Neural progenitor cell (in vitro differentiated cells): ENCODE measurements at regions not wholly inside any gene's neighbourhood (a gene's known extent, or its start where the extent isn't known, plus 50 kb on each side); places are given as distances from the start of the nearest gene placed in this dataset.
A peak's percentile ranks its signal among the peaks of the same experiment; 100 is the strongest.

Experiments
- DNase-seq: peaks from one replicate; pipeline ENCODE4 v3.0.0-alpha.2; 2016; ENCODE audit warnings: low spot score
- H2AFZ ChIP-seq: fragments of 200-600 bp; sonication (generic); replicated peaks from 2 replicates; pipeline ENCODE4 v1.6.1; 2016; ENCODE audit warnings: antibody characterized with exemption
- H3F3A ChIP-seq: fragments of 200-600 bp; sonication (generic); 2 replicates; pipeline ENCODE4 v1.6.1; 2016; ENCODE audit warnings: antibody characterized with exemption, low read depth
- H3K27ac ChIP-seq: fragments of 200-600 bp; sonication (generic); 2 replicates; pipeline ENCODE4 v1.5.1; 2016; ENCODE audit warnings: mild to moderate bottlenecking
- H3K27me3 ChIP-seq: fragments of 200-600 bp; sonication (generic); 2 replicates; pipeline ENCODE4 v1.6.1; 2016; ENCODE audit warnings: mild to moderate bottlenecking, moderate library complexity
- H3K36me3 ChIP-seq: fragments of 200-600 bp; sonication (generic); 2 replicates; pipeline ENCODE4 v1.5.1; 2016
- H3K4me1 ChIP-seq: fragments of 200-600 bp; sonication (generic); 2 replicates; pipeline ENCODE4 v1.6.1; 2016; ENCODE audit warnings: mixed run types
- H3K4me2 ChIP-seq: fragments of 200-600 bp; sonication (generic); 2 replicates; pipeline ENCODE4 v1.6.1; 2016
- H3K4me3 ChIP-seq: fragments of 200-600 bp; sonication (generic); 2 replicates; pipeline ENCODE4 v1.5.1; 2016
- H3K79me2 ChIP-seq: fragments of 200-600 bp; sonication (generic); 2 replicates; pipeline ENCODE4 v1.6.1; 2016; ENCODE audit warnings: low read depth
- H3K9ac ChIP-seq: fragments of 200-600 bp; sonication (generic); 2 replicates; pipeline ENCODE4 v1.6.1; 2016
- H3K9me3 ChIP-seq: fragments of 200-600 bp; sonication (generic); 2 replicates; pipeline ENCODE4 v1.5.1; 2016; ENCODE audit warnings: low read depth
- H4K20me1 ChIP-seq: fragments of 200-600 bp; sonication (generic); 2 replicates; pipeline ENCODE4 v1.6.1; 2016; ENCODE audit warnings: low read depth
- H3K27ac Mint-ChIP-seq: 3 replicates; pipeline ENCODE4 v1.8.0; 2021; ENCODE audit warnings: mixed read lengths
- H3K27me3 Mint-ChIP-seq: 2 replicates; pipeline ENCODE4 v1.8.0; 2022; ENCODE audit warnings: low read depth, mild to moderate bottlenecking, inconsistent platforms, moderate library complexity, mixed read lengths; ENCODE audit not compliant: insufficient read depth
- H3K36me3 Mint-ChIP-seq: 3 replicates; pipeline ENCODE4 v1.8.0; 2021; ENCODE audit warnings: mixed read lengths
- H3K4me1 Mint-ChIP-seq: 3 replicates; pipeline ENCODE4 v1.8.0; 2021; ENCODE audit warnings: mixed read lengths
- H3K4me3 Mint-ChIP-seq: 3 replicates; pipeline ENCODE4 v1.8.0; 2021; ENCODE audit warnings: mild to moderate bottlenecking, moderate library complexity, mixed read lengths
- H3K9me3 Mint-ChIP-seq: 3 replicates; pipeline ENCODE4 v1.8.0; 2020; ENCODE audit warnings: mixed read lengths
- EZH2 ChIP-seq: fragments of 200-600 bp; sonication (generic); IDR thresholded peaks from 2 replicates; pipeline ENCODE4 v1.6.1; 2017; ENCODE audit warnings: antibody characterized with exemption, mild to moderate bottlenecking, moderate library complexity
- EZH2phosphoT487 ChIP-seq: fragments of 200-600 bp; sonication (generic); IDR thresholded peaks from 2 replicates; pipeline ENCODE4 v1.6.1; 2017; ENCODE audit warnings: antibody characterized with exemption
- TF ChIP-seq, protein P1 (sequence below): fragments of 200-600 bp; sonication (generic); IDR thresholded peaks from 2 replicates; pipeline ENCODE4 v1.5.1; 2017; ENCODE audit warnings: antibody characterized with exemption, mild to moderate bottlenecking

DNA sequence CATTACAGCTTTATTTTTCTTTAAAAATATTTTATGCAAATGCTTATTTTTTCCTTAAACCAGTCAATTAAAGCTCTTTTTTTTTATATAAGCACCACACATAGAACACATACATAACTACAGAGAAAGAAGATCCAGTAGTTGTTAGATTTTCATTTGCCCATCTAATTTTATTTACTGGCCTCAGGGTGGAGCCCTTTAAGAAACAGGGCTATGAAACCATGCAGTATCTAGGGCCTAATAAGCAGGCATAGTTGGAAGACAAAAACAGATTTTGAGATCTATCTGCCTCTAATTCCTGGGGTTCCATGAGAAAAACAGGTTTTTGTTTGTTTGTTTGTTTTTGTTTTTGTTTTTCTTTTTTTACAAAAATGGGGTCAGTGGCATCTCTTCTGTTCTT lies 120.6 kb downstream of the BCHE start:
- no peak overlapping the region for H3K4me3 Mint-ChIP-seq
- Histone ChIP-seq H3K4me3 (no peak overlapping the region), H3F3A (no peaks in the 10 kb centered on the region), H3K79me2 (no peaks in the 10 kb centered on the region), H3K27ac (no peak overlapping the region), H3K9ac (no peak overlapping the region), H3K4me2 (no peak overlapping the region), H2AFZ (no peak overlapping the region), H3K9me3 (no peaks in the 10 kb centered on the region), H3K4me1 (no peaks in the 10 kb centered on the region), H3K27me3 (no peaks in the 10 kb centered on the region), H4K20me1 (no peaks in the 10 kb centered on the region), H3K36me3 (no peaks in the 10 kb centered on the region)
- peaks cover 2% of the 10 kb centered on the region for H3K9me3 Mint-ChIP-seq
- DNase-seq, result no peak
- H3K27ac Mint-ChIP-seq, result no peak overlapping the region
- H3K4me1 Mint-ChIP-seq, result no peaks in the 10 kb centered on the region
- TF ChIP-seq, protein P1, sequence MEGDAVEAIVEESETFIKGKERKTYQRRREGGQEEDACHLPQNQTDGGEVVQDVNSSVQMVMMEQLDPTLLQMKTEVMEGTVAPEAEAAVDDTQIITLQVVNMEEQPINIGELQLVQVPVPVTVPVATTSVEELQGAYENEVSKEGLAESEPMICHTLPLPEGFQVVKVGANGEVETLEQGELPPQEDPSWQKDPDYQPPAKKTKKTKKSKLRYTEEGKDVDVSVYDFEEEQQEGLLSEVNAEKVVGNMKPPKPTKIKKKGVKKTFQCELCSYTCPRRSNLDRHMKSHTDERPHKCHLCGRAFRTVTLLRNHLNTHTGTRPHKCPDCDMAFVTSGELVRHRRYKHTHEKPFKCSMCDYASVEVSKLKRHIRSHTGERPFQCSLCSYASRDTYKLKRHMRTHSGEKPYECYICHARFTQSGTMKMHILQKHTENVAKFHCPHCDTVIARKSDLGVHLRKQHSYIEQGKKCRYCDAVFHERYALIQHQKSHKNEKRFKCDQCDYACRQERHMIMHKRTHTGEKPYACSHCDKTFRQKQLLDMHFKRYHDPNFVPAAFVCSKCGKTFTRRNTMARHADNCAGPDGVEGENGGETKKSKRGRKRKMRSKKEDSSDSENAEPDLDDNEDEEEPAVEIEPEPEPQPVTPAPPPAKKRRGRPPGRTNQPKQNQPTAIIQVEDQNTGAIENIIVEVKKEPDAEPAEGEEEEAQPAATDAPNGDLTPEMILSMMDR, result peak; percentile 10
- no peak for TF ChIP-seq EZH2phosphoT487
- H3K27me3 Mint-ChIP-seq, result no peaks in the 10 kb centered on the region
- H3K36me3 Mint-ChIP-seq, result no peaks in the 10 kb centered on the region

DNA sequence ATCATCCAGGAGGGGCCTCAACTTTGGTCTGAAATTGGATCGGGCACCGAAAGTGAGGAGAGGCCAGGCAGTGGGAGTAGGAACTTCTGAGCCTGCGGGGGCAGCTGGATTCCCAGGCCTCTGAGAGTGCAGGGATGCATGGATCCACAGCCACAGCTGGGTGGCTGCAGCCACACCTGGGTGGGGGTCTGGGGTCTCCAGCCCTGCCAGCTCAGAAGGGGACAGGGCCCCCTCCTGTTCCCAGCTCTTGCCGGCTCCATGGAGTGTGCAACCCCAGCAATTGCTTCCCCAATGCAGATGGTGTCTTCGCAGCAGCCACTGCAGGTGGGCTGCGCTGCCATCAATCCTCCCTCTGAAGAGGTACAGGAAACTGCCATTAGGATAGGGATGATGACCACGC lies 123.7 kb downstream of the BCHE start:
- H3K27me3 Mint-ChIP-seq, result no peaks in the 10 kb centered on the region
- Histone ChIP-seq H3K79me2 (no peaks in the 10 kb centered on the region), H3K4me1 (no peaks in the 10 kb centered on the region), H3K4me2 (no peak overlapping the region), H3F3A (no peaks in the 10 kb centered on the region), H4K20me1 (no peaks in the 10 kb centered on the region), H3K9ac (no peak overlapping the region), H3K9me3 (no peaks in the 10 kb centered on the region), H3K36me3 (no peaks in the 10 kb centered on the region), H2AFZ (no peak overlapping the region), H3K27ac (no peak overlapping the region), H3K27me3 (no peaks in the 10 kb centered on the region), H3K4me3 (no peak overlapping the region)
- H3K4me1 Mint-ChIP-seq, result no peaks in the 10 kb centered on the region
- no peak overlapping the region for H3K4me3 Mint-ChIP-seq
- no peak overlapping the region for H3K27ac Mint-ChIP-seq
- peaks cover 2% of the 10 kb centered on the region for H3K9me3 Mint-ChIP-seq
- TF ChIP-seq, protein P1, result no peak
- no peak for TF ChIP-seq EZH2phosphoT487
- DNase-seq, result no peak
- no peaks in the 10 kb centered on the region for H3K36me3 Mint-ChIP-seq

GRCh38 chr3:165712382-165712781 lies 124.8 kb downstream of the BCHE start:
- Histone ChIP-seq H3K27me3 (no peaks in the 10 kb centered on the region), H3K4me2 (no peak overlapping the region), H3F3A (no peaks in the 10 kb centered on the region), H3K4me3 (no peak overlapping the region), H3K27ac (no peak overlapping the region), H3K9ac (no peak overlapping the region), H2AFZ (no peak overlapping the region), H4K20me1 (no peaks in the 10 kb centered on the region), H3K4me1 (no peaks in the 10 kb centered on the region), H3K9me3 (no peaks in the 10 kb centered on the region), H3K36me3 (no peaks in the 10 kb centered on the region), H3K79me2 (no peaks in the 10 kb centered on the region)
- peaks cover 2% of the 10 kb centered on the region for H3K9me3 Mint-ChIP-seq
- TF ChIP-seq, protein P1, result no peak
- TF ChIP-seq EZH2phosphoT487, result no peak
- TF ChIP-seq EZH2, result no peak
- H3K4me1 Mint-ChIP-seq, result no peaks in the 10 kb centered on the region
- no peak for DNase-seq
- H3K36me3 Mint-ChIP-seq, result no peaks in the 10 kb centered on the region
- no peak overlapping the region for H3K4me3 Mint-ChIP-seq
- no peaks in the 10 kb centered on the region for H3K27me3 Mint-ChIP-seq
- H3K27ac Mint-ChIP-seq, result no peak overlapping the region

GRCh38 chr3:165697910-165698309 lies 139.3 kb downstream of the BCHE start:
- no peaks in the 10 kb centered on the region for H3K36me3 ChIP-seq
- H3K4me1 ChIP-seq, result no peaks in the 10 kb centered on the region
- no peak overlapping the region for H2AFZ ChIP-seq
- Mint-ChIP-seq H3K27ac (no peak overlapping the region), H3K4me1 (peaks cover 2% of the 10 kb centered on the region), H3K27me3 (peaks cover 4% of the 10 kb centered on the region), H3K9me3 (peaks cover 9% of the 10 kb centered on the region), H3K36me3 (no peaks in the 10 kb centered on the region), H3K4me3 (no peak overlapping the region)
- no peaks in the 10 kb centered on the region for H4K20me1 ChIP-seq
- H3K9me3 ChIP-seq, result no peaks in the 10 kb centered on the region
- H3K9ac ChIP-seq, result no peak overlapping the region
- no peaks in the 10 kb centered on the region for H3K79me2 ChIP-seq
- H3F3A ChIP-seq, result no peaks in the 10 kb centered on the region
- H3K4me2 ChIP-seq, result no peak overlapping the region
- H3K4me3 ChIP-seq, result no peak overlapping the region
- DNase-seq, result no peak
- TF ChIP-seq, protein P1, result no peak
- no peak for TF ChIP-seq EZH2
- no peak for TF ChIP-seq EZH2phosphoT487
- H3K27ac ChIP-seq, result no peak overlapping the region
- H3K27me3 ChIP-seq, result no peaks in the 10 kb centered on the region
